Tongue (tissue), 1 donor: ENCODE measurements at regions not wholly inside any gene's neighbourhood (a gene's known extent, or its start where the extent isn't known, plus 50 kb on each side); places are given as distances from the start of the nearest gene placed in this dataset.

Source experiments
- DNase-seq: peaks from one replicate; pipeline ENCODE4 v3.0.0-alpha.2; 2015

- no peak for DNase-seq
Measured at GRCh38 chr2:18180912-18181311, 302.4 kb downstream of the KCNS3 start.

DNA sequence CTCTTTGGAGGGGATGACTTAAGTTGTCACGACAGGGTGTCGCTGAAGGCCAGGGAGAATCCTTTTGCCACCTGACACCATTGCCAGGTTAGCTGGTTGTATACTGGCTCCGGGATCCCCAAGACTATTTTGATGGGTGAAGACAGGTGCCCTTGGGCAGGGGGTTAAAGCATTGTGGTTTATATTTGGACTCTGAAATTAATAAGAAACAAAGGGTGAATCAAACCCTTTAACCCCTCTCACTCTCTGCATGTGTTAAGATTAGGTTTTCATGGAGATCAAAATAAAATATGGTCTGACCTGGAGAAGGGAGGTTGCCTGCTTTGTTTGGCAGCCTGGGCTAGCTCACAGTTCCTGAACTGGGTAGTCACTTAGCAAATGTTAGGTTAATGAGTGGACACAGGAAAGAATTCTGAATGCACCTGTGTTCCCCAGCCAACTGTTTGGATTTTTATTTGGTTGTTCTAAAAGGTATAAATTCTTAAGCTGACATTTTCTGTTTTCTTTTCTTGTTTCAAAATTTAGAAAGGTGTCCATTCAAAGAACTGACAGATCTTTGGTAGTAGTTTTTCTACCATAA is 301.7 kb downstream of the KCNS3 start:
- no peak for DNase-seq

GRCh38 chr2:18178736-18179349 is 300.4 kb downstream of the KCNS3 start:
- DNase-seq = peak; percentile 62

GRCh38 chr2:18176679-18177215 is 298.3 kb downstream of the KCNS3 start:
- DNase-seq = peak; percentile 67

DNA sequence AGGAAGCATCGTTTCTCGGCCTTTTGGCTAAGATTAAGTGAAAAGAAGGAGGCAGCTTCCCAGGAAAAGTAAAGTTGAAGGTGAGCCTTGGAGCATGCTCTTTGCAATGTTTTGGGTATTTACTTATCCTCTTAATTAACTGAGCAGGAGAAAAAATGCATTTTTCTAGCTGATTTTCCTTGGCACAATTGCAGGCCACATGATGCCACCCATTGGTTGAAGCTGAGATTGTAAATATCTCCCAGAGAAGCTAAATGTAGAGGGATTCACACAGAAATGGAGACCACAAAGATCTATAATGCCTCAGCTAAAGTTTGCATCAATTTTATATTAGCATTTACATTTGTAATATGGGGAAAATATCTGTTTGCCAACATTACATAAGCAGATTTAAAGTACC is 294.1 kb downstream of the KCNS3 start:
- peak; percentile 25 for DNase-seq

DNA sequence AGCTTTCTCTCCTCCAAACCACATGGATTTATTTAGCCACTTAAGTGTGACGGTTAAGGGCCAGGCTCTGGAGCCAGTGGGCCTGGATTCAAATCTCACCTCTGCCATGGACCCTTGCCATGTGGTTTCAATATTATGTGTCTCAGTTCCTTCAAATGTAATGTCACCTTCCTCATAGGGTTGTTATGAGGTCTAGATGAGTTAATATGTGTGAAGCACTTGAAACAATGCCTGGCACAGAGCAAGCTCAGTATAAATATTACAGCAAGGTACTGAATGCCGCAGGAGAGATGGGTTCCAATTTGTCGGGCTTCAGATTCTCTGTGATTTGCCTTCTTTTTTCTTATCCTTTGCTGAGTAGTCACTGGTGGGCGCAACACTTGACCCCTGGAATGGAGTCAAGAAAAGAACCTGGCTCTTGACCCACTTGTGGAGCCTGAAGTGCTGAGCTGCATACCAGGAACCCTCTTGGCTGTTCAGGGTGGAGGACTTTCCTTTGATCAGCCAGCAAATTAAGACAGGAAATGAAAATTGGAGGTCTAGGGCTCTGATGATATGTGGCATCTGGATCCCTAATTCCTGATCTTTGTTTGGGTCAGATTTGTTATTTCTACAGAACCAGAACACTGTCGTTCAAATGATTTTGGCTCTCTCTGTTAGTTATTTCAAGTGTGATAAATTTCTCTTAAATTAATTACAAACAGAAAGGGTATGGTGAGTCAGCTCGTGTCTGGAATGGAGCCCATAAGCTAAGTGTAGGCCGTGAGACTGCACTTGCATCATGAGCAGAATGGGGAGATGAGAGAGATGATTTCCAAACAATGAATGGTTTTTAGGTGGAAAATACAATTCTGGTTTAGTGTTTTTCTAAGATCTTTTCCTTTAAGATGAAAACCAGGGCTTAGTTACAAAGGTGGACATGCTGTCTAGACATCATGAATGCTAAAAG is 293.0 kb downstream of the KCNS3 start:
- no peak for DNase-seq

GRCh38 chr2:18170642-18171041 is 292.2 kb downstream of the KCNS3 start:
- DNase-seq = no peak

DNA sequence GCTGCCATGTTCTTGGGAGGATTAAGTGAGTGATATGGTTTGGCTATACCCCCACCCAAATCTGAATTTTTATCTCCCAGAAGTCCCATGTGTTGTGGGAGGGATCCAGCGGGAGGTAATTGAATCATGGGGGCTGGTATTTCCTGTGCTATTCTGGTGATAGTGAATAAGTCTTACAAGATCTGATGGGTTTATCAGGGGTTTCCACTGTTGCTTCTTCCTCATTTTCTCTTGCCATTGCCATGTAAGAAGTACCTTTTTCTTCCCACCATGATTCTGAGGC is 291.4 kb downstream of the KCNS3 start:
- DNase-seq = no peak

DNA sequence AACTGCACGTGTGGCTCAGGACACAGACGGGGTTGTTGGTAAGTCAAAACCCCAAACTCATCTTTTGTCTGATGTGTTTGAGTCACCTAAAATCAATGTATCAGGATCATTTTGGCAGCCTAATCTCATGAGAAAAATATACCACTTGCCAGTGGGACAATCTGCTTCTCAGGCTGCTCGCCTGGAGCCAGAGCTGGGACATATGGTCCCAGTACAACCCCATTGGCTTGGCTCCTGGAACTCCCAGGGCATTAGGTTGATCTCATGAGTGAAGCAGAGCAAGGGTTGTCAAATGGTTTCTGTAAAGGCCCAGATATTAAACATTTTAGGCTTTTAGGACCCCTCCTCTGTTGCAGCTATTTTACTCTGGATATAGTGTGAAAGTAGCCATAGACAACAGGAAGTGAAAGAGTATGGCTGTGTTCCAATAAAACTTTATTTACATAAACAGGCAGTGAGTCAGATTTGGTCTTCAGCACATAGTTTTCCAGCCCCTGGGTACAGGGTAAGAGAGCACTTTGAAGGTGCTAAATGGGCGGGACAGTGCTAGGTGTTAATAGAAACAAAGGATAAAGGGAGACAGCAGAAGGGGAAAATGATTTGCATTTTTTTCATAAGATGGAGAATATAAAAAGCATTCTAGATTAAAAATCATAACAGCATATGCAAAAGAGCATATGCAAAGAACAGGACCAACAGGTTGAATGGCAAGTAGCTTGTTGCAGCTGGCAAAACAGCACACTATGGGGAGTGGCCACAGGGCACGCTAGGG is 290.8 kb downstream of the KCNS3 start:
- DNase-seq = no peak

DNA sequence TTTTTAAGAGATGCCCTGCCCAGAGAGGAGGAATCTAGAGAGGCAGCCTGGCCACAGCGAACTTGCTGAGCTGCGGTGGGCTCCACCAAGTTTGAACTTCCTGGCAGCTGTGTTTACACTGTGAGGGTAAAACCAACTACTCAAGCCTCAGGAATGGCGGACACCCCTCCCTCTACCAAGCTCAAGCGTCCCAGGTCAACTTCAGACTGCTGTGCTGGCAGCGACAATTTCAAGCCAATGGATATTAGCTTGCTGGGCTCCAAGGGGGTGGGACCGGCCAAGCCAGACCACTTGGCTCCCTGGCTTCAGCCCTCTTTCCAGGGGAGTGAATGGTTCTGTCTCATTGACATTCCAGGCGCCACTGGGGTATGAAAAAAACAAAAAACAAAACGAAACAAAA is 289.4 kb downstream of the KCNS3 start:
- no peak for DNase-seq

- no peak for DNase-seq
Measured at GRCh38 chr2:18161681-18162080, 283.2 kb downstream of the KCNS3 start.

DNA sequence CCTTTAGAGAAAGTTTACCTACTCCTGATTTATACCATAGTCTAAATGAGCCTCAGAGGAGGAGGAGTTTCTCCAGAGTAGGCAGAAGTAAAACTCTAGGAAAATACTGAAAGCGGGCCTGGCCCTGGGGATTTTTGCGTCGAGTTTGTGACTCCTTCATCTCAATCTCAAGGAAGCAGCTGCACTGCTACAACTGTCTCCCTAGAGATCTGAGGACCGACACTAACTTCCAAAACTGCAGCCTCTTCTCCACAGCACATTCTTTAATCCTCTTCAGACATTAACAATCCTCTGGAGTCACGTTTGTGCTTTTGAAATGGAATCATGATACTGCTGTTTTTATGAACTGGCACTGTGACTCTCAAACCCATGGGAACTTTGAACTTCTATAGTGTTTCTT is 281.4 kb downstream of the KCNS3 start:
- DNase-seq = peak; percentile 48

- DNase-seq = no peak
Measured at GRCh38 chr2:18156421-18156820, 278.0 kb downstream of the KCNS3 start.

DNA sequence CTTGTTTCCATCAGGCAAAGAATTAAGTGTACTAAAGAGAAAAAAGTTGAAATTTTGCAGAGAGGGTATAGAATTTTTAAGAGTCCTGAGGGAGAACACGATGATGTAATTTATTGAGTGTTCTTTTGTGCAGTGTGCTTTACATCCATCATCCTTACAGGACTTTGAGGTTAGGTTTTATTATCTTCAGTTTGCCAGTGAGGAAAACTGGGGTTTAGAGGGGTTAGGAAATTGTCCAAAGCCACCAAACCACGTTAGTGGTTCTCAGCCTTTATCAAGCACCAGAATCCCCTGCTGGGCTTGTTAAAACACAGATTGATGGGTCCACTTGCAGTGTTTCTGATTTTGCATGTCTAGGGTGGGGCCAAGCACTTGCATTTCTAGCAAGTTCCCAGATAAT is 277.5 kb downstream of the KCNS3 start:
- no peak for DNase-seq

DNA sequence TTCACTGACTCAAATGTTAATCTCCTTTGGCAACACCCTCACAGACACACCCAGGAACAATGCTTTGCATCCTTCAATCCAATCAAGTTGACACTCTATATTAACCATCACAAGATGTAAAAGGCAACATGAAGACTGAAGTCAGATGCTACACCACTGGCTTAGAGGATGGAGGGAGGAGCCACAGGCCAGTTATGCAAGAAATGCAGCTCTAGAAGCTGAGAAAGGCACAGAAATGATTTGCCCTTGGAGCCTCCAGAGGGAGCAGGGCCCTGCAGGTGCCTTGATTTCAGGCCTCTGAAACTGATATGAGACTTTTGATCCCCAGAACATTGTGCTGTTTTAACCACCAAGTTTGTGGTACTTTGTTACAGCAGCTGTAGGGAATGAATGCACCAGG is 276.3 kb downstream of the KCNS3 start:
- no peak for DNase-seq

DNA sequence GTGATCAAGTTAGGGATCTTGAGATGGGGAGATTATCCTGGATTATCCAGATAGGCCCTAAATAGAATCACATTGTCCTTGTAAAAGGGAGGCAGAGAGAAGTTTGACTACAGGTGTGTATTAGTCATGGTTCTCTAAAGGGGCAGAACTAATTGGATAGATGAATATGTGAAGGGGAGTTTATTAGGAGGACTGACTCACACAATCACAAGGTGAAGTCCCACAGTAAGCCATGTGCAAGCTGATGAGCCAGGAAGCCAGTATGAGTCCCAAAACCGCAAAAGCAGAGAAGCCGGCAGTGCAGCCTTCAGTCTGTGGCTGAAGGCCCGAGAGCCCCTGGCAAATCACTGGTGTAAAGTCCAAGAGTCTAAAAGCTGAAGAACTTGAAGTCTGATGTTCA is 275.8 kb downstream of the KCNS3 start:
- DNase-seq = no peak

DNA sequence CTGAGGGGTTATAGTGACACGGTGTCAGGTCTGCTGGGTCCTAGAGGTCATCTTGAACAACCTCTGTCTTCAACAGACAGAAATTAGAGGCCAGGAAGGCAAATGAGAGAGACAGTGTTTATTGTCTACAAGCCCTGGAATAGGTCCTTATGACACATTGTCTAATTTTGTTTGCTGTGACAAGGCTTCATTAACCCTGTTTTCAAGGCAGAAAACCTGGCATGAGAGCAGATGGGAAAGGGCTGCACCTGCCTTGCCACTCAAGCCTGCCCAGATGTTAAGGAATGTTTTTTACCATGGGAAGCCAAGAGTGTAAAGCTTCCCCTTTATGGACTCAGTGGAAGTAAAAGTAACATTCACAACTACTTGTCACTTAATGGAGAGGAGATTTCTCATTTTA is 275.3 kb downstream of the KCNS3 start:
- peak; percentile 53 for DNase-seq

- no peak for DNase-seq
Measured at GRCh38 chr2:18151237-18151636, 272.8 kb downstream of the KCNS3 start.

DNA sequence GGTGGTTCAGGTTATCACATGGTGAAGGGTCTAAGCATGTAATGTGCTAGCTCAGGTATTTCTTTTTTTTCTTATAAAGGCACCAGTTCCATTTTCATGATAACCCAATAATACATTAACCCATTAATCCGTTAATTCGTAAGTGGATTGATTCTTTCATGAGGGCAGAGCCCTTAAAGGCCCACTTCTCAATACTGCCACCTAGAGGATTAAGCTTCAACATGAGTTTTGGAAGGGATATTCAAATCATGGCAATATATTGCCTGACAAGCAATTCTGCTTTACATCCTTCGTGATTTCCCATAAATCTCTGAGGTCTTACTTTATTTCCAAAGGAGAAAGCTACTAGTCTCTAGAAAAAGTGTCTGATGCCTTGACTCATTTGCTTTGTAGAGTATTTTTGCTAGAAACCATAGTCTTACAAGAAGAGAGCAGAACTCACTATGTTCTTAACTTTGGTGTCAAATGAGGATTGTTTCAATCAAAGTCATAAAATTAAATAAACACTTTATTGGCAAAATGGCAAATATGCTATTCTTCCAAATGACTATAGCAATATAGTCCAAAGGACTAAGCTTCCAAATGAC is 271.3 kb downstream of the KCNS3 start:
- DNase-seq = peak; percentile 50

DNA sequence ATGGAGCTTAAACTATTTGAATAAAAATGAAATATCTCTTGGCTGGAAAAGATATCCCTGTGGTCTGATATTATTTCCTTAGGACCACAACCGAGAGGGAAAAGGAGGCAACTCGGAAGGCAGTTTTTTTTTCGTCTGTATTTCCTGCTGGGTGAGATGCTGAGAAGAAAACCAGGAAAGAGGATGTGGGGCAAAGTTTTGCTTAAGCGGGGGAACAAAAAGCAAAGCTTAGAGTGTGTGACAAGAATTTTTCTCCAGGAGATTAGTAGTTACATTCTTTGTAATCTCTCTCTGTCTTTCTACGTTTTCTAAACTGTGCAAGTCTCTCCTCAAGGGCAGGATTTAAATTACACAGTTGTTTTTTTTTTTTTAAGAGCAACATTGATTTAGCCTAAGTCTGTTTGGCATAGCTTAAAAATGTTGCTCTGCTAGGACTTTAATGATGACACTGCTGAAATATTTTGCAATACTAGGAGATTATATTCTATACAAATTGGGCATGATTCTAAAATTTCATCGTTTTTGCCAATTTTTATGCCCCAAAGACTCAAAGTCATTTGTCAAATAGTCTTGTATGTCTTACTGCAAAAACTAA is 258.5 kb downstream of the KCNS3 start:
- DNase-seq = peak; percentile 67

GRCh38 chr2:18133310-18133709 is 254.8 kb downstream of the KCNS3 start:
- no peak for DNase-seq

DNA sequence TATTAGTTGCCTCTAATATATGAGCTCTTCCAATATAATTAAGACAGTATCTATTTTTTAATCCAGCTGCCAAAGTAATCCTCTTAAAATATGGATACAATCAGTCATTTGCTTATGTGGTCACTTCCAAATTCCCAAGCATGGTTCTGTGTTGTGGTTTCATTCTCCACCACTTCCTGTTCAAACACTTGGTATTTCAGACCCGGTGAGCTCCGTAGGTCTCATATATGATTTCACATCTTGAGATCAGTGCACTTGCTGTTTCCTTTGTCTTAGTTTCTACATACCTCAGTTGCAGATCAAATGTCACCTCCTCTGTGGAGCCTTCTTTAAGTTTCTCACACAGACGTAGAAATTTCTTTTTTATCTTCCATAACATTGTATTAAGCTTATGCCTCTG is 254.2 kb downstream of the KCNS3 start:
- no peak for DNase-seq
